HG02852 (cell line): ENCODE measurements at regions not wholly inside any gene's neighbourhood (a gene's known extent, or its start where the extent isn't known, plus 50 kb on each side); places are given as distances from the start of the nearest gene placed in this dataset.
"Not testable (repeated sequence)": the region's sequence is repeated elsewhere in the genome, so short reads cannot be mapped to it uniquely, and the experiment has no call there.

Experiments
- ATAC-seq: cut with Tn5 transposase; IDR thresholded peaks from one replicate; pipeline ENCODE4 v1.9.1; 2021; ENCODE audit warnings: mild to moderate bottlenecking, moderate library complexity; ENCODE audit not compliant: unreplicated experiment

GRCh38 chrX:40945361-40945713 is 139.9 kb upstream of the USP9X start:
- no peak for ATAC-seq

GRCh38 chrX:40947276-40947675 is 138.0 kb upstream of the USP9X start:
- ATAC-seq: no peak

- no peak for ATAC-seq
Observed at GRCh38 chrX:40949071-40949470, 136.2 kb upstream of the USP9X start.

GRCh38 chrX:40950546-40950945 is 134.7 kb upstream of the USP9X start:
- ATAC-seq: no peak

- ATAC-seq: not testable (repeated sequence)
Observed at GRCh38 chrX:40951407-40951806, 133.8 kb upstream of the USP9X start.

- ATAC-seq: peak; percentile 28
Observed at GRCh38 chrX:40952855-40953254, 132.4 kb upstream of the USP9X start.

GRCh38 chrX:40953369-40953768 is 131.9 kb upstream of the USP9X start:
- peak; percentile 75 for ATAC-seq

- no peak for ATAC-seq
Observed at GRCh38 chrX:40960041-40960440, 125.2 kb upstream of the USP9X start.

- ATAC-seq: no peak
Observed at GRCh38 chrX:40962793-40963407, 122.3 kb upstream of the USP9X start.

GRCh38 chrX:40964008-40964407 is 121.2 kb upstream of the USP9X start:
- no peak for ATAC-seq

- ATAC-seq: no peak
Observed at GRCh38 chrX:40964633-40965586, 120.3 kb upstream of the USP9X start.

- no peak for ATAC-seq
Observed at GRCh38 chrX:40966213-40966820, 118.9 kb upstream of the USP9X start.

GRCh38 chrX:40968180-40968579 is 117.1 kb upstream of the USP9X start:
- ATAC-seq: no peak

- no peak for ATAC-seq
Observed at GRCh38 chrX:40971736-40972135, 113.5 kb upstream of the USP9X start.

GRCh38 chrX:40973619-40974018 is 111.6 kb upstream of the USP9X start:
- no peak for ATAC-seq

GRCh38 chrX:40975951-40976350 is 109.3 kb upstream of the USP9X start:
- ATAC-seq: no peak

- no peak for ATAC-seq
Observed at GRCh38 chrX:40976981-40977380, 108.3 kb upstream of the USP9X start.

GRCh38 chrX:40984962-40985361 is 100.3 kb upstream of the USP9X start:
- ATAC-seq: no peak

- ATAC-seq: no peak
Observed at GRCh38 chrX:40987413-40987812, 97.8 kb upstream of the USP9X start.

GRCh38 chrX:40988100-40988499 is 97.1 kb upstream of the USP9X start:
- ATAC-seq: no peak

- ATAC-seq: not testable (repeated sequence)
Observed at GRCh38 chrX:40993395-40993794, 91.8 kb upstream of the USP9X start.
